ENCODE measurements at regions not wholly inside any gene's neighbourhood (a gene's known extent, or its start where the extent isn't known, plus 50 kb on each side); places are given as distances from the start of the nearest gene placed in this dataset.
A peak's percentile ranks its signal among the peaks of the same experiment; 100 is the strongest.

DNA sequence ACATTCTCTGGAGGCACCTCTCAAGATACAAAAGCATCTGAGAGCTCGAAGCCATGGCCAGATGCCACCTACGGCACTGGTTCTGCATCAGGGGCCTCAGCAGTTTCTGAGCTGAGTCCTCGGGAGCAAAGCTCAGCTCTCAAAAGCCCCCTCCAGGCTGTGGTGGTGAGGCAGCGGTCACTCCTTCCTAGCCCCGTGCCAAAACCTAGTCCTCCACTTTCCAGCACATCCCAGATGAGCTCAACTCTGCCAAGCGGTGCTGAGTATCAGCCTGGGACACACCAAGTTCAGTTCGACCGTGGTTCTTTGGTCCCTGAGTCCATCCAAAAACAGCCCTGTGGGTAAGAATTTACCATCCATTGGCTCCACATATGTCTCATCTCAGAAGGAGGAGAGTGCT is 79.3 kb upstream of the STT3B start:
- H3K4me3 ChIP-seq (replicated peaks; ENCODE audit: low read depth, low read length), result no peak overlapping the region
- TF ChIP-seq, protein P1, sequence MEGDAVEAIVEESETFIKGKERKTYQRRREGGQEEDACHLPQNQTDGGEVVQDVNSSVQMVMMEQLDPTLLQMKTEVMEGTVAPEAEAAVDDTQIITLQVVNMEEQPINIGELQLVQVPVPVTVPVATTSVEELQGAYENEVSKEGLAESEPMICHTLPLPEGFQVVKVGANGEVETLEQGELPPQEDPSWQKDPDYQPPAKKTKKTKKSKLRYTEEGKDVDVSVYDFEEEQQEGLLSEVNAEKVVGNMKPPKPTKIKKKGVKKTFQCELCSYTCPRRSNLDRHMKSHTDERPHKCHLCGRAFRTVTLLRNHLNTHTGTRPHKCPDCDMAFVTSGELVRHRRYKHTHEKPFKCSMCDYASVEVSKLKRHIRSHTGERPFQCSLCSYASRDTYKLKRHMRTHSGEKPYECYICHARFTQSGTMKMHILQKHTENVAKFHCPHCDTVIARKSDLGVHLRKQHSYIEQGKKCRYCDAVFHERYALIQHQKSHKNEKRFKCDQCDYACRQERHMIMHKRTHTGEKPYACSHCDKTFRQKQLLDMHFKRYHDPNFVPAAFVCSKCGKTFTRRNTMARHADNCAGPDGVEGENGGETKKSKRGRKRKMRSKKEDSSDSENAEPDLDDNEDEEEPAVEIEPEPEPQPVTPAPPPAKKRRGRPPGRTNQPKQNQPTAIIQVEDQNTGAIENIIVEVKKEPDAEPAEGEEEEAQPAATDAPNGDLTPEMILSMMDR (IDR thresholded peaks at IDR 0.05; ENCODE audit: insufficient read depth, low read length, poor library complexity, severe bottlenecking), result no peak
- no peaks in the 10 kb centered on the region for H3K36me3 ChIP-seq (ENCODE audit: control insufficient read depth, insufficient read depth, low read length)
- H3K27me3 ChIP-seq (replicated peaks; ENCODE audit: control insufficient read depth, insufficient read depth, low read length), result no peaks in the 10 kb centered on the region
- DNase-seq (ENCODE audit: extremely low read depth, insufficient read length), result no peak

GRCh38 chr3:31455524-31455923 is 77.2 kb upstream of the STT3B start:
- Histone ChIP-seq H3K4me3 (replicated peaks; ENCODE audit: low read depth, low read length) (no peak overlapping the region), H3K36me3 (ENCODE audit: control insufficient read depth, insufficient read depth, low read length) (no peaks in the 10 kb centered on the region), H3K27me3 (replicated peaks; ENCODE audit: control insufficient read depth, insufficient read depth, low read length) (no peaks in the 10 kb centered on the region)
- no peak for DNase-seq (ENCODE audit: extremely low read depth, insufficient read length)
- TF ChIP-seq, protein P1 (IDR thresholded peaks at IDR 0.05; ENCODE audit: insufficient read depth, low read length, poor library complexity, severe bottlenecking), result no peak

DNA sequence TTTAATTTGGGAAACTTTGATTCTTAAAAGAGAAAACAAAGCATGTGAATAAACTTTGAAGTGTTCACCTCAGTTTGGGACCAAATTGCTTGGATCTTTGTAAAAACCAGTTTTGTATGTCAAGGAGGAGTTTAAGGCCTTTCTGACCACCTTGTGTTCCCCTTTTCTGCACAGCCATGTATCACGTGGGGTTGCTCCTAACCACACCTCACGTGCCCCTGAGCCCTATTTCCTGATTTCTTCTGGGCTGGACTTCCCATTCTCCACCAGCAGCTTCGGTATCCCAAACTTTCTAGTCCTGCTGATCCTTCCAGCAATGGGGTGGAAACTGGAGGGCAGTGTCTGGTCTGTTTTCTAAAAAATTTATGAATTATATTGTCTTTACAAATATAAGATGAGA is 76.4 kb upstream of the STT3B start:
- TF ChIP-seq, protein P1 (IDR thresholded peaks at IDR 0.05; ENCODE audit: insufficient read depth, low read length, poor library complexity, severe bottlenecking), result no peak
- no peak overlapping the region for H3K4me3 ChIP-seq (replicated peaks; ENCODE audit: low read depth, low read length)
- no peaks in the 10 kb centered on the region for H3K36me3 ChIP-seq (ENCODE audit: control insufficient read depth, insufficient read depth, low read length)
- no peak for DNase-seq (ENCODE audit: extremely low read depth, insufficient read length)
- H3K27me3 ChIP-seq (replicated peaks; ENCODE audit: control insufficient read depth, insufficient read depth, low read length), result no peaks in the 10 kb centered on the region

GRCh38 chr3:31461426-31461825 is 71.3 kb upstream of the STT3B start:
- Histone ChIP-seq H3K27me3 (replicated peaks; ENCODE audit: control insufficient read depth, insufficient read depth, low read length) (no peaks in the 10 kb centered on the region), H3K36me3 (ENCODE audit: control insufficient read depth, insufficient read depth, low read length) (no peaks in the 10 kb centered on the region), H3K4me3 (replicated peaks; ENCODE audit: low read depth, low read length) (no peak overlapping the region)
- TF ChIP-seq, protein P1 (IDR thresholded peaks at IDR 0.05; ENCODE audit: insufficient read depth, low read length, poor library complexity, severe bottlenecking), result no peak
- no peak for DNase-seq (ENCODE audit: extremely low read depth, insufficient read length)

GRCh38 chr3:31462050-31462569 is 70.6 kb upstream of the STT3B start:
- no peaks in the 10 kb centered on the region for H3K27me3 ChIP-seq (replicated peaks; ENCODE audit: control insufficient read depth, insufficient read depth, low read length)

More at GRCh38 chr3:31462050-31462569, 70.6 kb upstream of the STT3B start:
- no peaks in the 10 kb centered on the region for H3K36me3 ChIP-seq (ENCODE audit: control insufficient read depth, insufficient read depth, low read length)
- H3K4me3 ChIP-seq (replicated peaks; ENCODE audit: low read depth, low read length), result no peak overlapping the region
- TF ChIP-seq, protein P1 (IDR thresholded peaks at IDR 0.05; ENCODE audit: insufficient read depth, low read length, poor library complexity, severe bottlenecking), result peak; percentile 27
- peak; percentile 44 for DNase-seq (ENCODE audit: extremely low read depth, insufficient read length)
